ENCODE measurements at regions not wholly inside any gene's neighbourhood (a gene's known extent, or its start where the extent isn't known, plus 50 kb on each side); places are given as distances from the start of the nearest gene placed in this dataset.

DNA sequence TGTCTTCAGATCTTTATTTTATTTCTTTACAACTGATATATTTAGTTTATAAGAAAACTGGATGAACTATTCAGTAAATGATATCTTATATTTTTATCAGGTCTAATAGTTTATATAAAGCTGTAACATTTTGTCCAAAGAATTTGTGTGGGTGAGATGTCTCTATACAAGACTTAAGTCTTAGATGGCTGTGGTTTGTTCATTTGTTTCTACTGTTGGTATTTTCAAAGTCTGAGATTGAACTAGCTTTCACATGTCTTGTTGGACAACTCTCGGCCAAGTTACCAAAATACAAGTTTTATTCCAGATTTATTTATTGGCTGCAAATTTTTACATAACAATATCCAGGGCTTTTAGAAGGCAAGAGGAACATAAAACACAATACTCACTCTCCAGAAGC lies 286.0 kb downstream of the NR2F1-AS1 start:
- TF ChIP-seq, protein P1, sequence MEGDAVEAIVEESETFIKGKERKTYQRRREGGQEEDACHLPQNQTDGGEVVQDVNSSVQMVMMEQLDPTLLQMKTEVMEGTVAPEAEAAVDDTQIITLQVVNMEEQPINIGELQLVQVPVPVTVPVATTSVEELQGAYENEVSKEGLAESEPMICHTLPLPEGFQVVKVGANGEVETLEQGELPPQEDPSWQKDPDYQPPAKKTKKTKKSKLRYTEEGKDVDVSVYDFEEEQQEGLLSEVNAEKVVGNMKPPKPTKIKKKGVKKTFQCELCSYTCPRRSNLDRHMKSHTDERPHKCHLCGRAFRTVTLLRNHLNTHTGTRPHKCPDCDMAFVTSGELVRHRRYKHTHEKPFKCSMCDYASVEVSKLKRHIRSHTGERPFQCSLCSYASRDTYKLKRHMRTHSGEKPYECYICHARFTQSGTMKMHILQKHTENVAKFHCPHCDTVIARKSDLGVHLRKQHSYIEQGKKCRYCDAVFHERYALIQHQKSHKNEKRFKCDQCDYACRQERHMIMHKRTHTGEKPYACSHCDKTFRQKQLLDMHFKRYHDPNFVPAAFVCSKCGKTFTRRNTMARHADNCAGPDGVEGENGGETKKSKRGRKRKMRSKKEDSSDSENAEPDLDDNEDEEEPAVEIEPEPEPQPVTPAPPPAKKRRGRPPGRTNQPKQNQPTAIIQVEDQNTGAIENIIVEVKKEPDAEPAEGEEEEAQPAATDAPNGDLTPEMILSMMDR (IDR thresholded peaks at IDR 0.05): no peak
- no peak for TF ChIP-seq POLR2A (IDR thresholded peaks at IDR 0.05)

Data from thyroid gland (tissue), 4 donors.